ENCODE measurements at regions not wholly inside any gene's neighbourhood (a gene's known extent, or its start where the extent isn't known, plus 50 kb on each side); places are given as distances from the start of the nearest gene placed in this dataset.
A peak's percentile ranks its signal among the peaks of the same experiment; 100 is the strongest.

DNA sequence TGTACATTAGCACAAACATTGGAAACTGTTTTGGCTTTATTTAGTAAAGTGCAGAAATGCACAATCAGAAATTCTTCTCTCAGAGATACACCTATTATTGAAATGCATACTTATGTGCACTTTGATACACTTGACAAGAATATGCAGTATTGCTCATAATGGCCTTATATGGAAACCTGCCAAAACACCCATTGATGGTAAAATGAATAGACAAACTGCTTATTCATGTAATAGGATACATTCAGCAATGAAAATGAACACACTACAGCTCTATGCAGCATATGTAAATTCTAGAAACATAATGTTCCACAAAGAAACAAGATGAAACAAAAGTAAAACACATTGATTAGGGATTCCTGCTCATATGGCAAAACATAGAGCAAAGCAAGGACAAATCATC, 223.9 kb downstream of the S1PR1 start:
- ChIA-PET POLR2A (ENCODE audit: low non-redundant PET) (no interaction called here), CTCF (no interaction called here)
- Histone ChIP-seq H3K9me3 (ENCODE audit: low read depth, low read length, poor library complexity, severe bottlenecking) (no peaks in the 10 kb centered on the region), H3K4me1 (ENCODE audit: insufficient read depth, low read length, poor library complexity, severe bottlenecking) (no peaks in the 10 kb centered on the region), H3K27me3 (replicated peaks; ENCODE audit: insufficient read depth, low read depth, low read length, poor library complexity) (no peaks in the 10 kb centered on the region), H3K4me3 (ENCODE audit: low read depth, low read length, poor library complexity, severe bottlenecking) (no peak overlapping the region), H3K36me3 (ENCODE audit: insufficient read depth, low read length, poor library complexity, severe bottlenecking) (no peaks in the 10 kb centered on the region), H3K27ac (ENCODE audit: low read depth, low read length, poor library complexity, severe bottlenecking) (no peak overlapping the region)
- DNase-seq (ENCODE audit: low spot score): peak; percentile 27
- no TSS peak for BruUV-seq (replicated peaks)
- intact Hi-C loops (cut with micrococcal nuclease; ENCODE audit: unreplicated experiment): no loop called here
- TF ChIP-seq, protein P1, sequence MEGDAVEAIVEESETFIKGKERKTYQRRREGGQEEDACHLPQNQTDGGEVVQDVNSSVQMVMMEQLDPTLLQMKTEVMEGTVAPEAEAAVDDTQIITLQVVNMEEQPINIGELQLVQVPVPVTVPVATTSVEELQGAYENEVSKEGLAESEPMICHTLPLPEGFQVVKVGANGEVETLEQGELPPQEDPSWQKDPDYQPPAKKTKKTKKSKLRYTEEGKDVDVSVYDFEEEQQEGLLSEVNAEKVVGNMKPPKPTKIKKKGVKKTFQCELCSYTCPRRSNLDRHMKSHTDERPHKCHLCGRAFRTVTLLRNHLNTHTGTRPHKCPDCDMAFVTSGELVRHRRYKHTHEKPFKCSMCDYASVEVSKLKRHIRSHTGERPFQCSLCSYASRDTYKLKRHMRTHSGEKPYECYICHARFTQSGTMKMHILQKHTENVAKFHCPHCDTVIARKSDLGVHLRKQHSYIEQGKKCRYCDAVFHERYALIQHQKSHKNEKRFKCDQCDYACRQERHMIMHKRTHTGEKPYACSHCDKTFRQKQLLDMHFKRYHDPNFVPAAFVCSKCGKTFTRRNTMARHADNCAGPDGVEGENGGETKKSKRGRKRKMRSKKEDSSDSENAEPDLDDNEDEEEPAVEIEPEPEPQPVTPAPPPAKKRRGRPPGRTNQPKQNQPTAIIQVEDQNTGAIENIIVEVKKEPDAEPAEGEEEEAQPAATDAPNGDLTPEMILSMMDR (conservative IDR thresholded peaks at IDR 0.05; ENCODE audit: low read depth, low read length): no peak
- no peak for TF ChIP-seq EZH2 (IDR thresholded peaks at IDR 0.05; ENCODE audit: borderline replicate concordance, low read depth, low read length, poor library complexity, severe bottlenecking)

DNA sequence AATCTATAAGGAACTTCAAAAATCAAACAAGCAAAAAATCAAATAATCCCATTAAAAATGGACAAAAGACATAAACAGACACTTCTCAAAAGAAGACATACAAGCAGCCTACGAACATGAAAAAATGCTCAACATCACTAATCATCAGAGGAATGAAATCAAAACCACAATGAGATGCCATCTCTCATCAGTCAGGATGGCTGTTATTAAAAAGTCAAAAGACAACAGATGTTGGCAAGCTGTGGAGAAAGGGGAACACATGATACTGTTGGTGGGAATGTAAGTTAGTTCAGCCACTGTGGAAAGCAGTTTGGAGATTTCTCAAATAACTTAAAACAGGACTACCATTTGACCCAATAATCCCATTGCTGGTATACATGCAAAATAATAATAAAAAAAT, 226.4 kb downstream of the S1PR1 start:
- intact Hi-C loops (cut with micrococcal nuclease; ENCODE audit: unreplicated experiment): no loop called here
- no TSS peak for BruUV-seq (replicated peaks)
- DNase-seq (ENCODE audit: low spot score): no peak
- ChIA-PET POLR2A (ENCODE audit: low non-redundant PET) (no interaction called here), CTCF (no interaction called here)
- Histone ChIP-seq H3K27me3 (replicated peaks; ENCODE audit: insufficient read depth, low read depth, low read length, poor library complexity) (no peaks in the 10 kb centered on the region), H3K4me1 (ENCODE audit: insufficient read depth, low read length, poor library complexity, severe bottlenecking) (no peaks in the 10 kb centered on the region), H3K4me3 (ENCODE audit: low read depth, low read length, poor library complexity, severe bottlenecking) (no peak overlapping the region), H3K36me3 (ENCODE audit: insufficient read depth, low read length, poor library complexity, severe bottlenecking) (no peaks in the 10 kb centered on the region), H3K27ac (ENCODE audit: low read depth, low read length, poor library complexity, severe bottlenecking) (no peak overlapping the region), H3K9me3 (ENCODE audit: low read depth, low read length, poor library complexity, severe bottlenecking) (no peaks in the 10 kb centered on the region)
- TF ChIP-seq EZH2 (IDR thresholded peaks at IDR 0.05; ENCODE audit: borderline replicate concordance, low read depth, low read length, poor library complexity, severe bottlenecking): no peak
- TF ChIP-seq, protein P1 (conservative IDR thresholded peaks at IDR 0.05; ENCODE audit: low read depth, low read length): no peak

DNA sequence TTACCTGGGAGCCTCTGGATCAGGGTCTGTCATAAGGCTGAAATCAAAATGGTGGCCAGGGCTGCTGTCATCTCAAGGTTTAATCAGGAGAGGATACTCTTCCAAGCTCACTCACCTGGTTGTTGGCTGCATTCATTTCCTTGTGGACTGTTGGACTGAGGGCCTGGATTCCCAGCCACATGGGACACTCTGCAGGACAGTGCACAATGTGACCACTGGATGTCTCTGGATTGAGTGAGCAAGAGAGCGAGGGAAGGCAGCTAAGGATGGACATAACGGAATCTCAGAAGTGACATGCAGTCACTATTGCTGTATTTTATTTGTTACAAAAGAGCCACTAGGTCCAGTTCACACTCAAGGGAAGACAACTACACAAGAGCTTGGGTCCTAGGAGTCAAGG, 229.1 kb downstream of the S1PR1 start:
- ChIA-PET POLR2A (ENCODE audit: low non-redundant PET) (no interaction called here), CTCF (no interaction called here)
- H3K9me3 ChIP-seq (ENCODE audit: low read depth, low read length, poor library complexity, severe bottlenecking): no peaks in the 10 kb centered on the region
- H3K4me3 ChIP-seq (ENCODE audit: low read depth, low read length, poor library complexity, severe bottlenecking): no peak overlapping the region
- no peak for DNase-seq (ENCODE audit: low spot score)
- TF ChIP-seq, protein P1 (conservative IDR thresholded peaks at IDR 0.05; ENCODE audit: low read depth, low read length): no peak
- no peak for TF ChIP-seq EZH2 (IDR thresholded peaks at IDR 0.05; ENCODE audit: borderline replicate concordance, low read depth, low read length, poor library complexity, severe bottlenecking)
- intact Hi-C loops (cut with micrococcal nuclease; ENCODE audit: unreplicated experiment): no loop called here
- no TSS peak for BruUV-seq (replicated peaks)
- H3K4me1 ChIP-seq (ENCODE audit: insufficient read depth, low read length, poor library complexity, severe bottlenecking): no peaks in the 10 kb centered on the region
- no peaks in the 10 kb centered on the region for H3K36me3 ChIP-seq (ENCODE audit: insufficient read depth, low read length, poor library complexity, severe bottlenecking)
- H3K27me3 ChIP-seq (replicated peaks; ENCODE audit: insufficient read depth, low read depth, low read length, poor library complexity): no peaks in the 10 kb centered on the region
- no peak overlapping the region for H3K27ac ChIP-seq (ENCODE audit: low read depth, low read length, poor library complexity, severe bottlenecking)
